NCI-H460 (cell line): ENCODE measurements at regions not wholly inside any gene's neighbourhood (a gene's known extent, or its start where the extent isn't known, plus 50 kb on each side); places are given as distances from the start of the nearest gene placed in this dataset.
"Not testable (repeated sequence)": the region's sequence is repeated elsewhere in the genome, so short reads cannot be mapped to it uniquely, and the experiment has no call there.

Source experiments
- DNase-seq: peaks from one replicate; pipeline ENCODE4 v3.0.0-alpha.2; 2016; ENCODE audit warnings: low read depth; ENCODE audit errors: extremely low read depth

GRCh38 chr10:33913194-33913593, 578.7 kb upstream of the NRP1 start:
- no peak for DNase-seq

- DNase-seq: not testable (repeated sequence)
These were observed 575.0 kb upstream of the NRP1 start for GRCh38 chr10:33909476-33909875.

DNA sequence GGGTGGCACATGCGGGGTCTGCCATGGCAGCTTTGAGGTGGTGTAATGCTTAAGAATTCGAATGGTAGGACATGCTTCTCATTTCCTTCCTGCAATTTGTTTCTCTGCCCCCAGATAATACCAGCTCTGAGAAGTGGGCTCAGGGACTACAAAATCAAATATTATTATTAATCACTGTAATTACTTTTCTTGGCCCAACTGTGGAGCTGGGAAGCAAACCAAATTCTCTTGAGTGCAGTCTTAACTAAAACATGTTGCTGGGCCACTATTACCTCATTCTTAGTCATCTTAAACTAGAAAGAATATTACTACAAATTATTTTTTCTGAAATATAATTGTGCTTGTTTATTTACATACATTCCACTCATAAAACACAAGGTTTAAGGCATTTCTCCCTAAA, 566.7 kb upstream of the NRP1 start:
- DNase-seq: no peak

DNA sequence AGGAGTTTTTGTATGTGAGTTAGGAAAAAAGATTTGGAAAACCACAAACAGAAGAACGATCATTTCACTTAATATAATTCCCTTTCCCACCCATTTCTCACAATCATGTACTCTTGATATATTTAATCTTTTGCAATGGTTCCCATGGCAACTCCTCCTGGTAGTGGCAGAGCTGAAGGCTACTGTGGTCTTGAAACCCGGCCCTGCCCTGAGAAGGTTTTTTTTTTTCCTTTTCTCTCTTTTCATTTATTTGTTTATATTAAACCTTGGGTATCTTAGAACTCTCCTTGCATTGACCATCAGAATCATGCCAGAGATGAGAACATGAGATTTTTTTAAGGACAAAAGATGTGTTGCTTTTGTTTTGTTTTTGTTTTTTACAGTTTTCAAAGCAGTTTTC, 566.1 kb upstream of the NRP1 start:
- DNase-seq: no peak

- DNase-seq: no peak
These were observed 565.4 kb upstream of the NRP1 start for GRCh38 chr10:33899578-33900531.

GRCh38 chr10:33897291-33897752, 562.9 kb upstream of the NRP1 start:
- no peak for DNase-seq

GRCh38 chr10:33893506-33893905, 559.0 kb upstream of the NRP1 start:
- no peak for DNase-seq

DNA sequence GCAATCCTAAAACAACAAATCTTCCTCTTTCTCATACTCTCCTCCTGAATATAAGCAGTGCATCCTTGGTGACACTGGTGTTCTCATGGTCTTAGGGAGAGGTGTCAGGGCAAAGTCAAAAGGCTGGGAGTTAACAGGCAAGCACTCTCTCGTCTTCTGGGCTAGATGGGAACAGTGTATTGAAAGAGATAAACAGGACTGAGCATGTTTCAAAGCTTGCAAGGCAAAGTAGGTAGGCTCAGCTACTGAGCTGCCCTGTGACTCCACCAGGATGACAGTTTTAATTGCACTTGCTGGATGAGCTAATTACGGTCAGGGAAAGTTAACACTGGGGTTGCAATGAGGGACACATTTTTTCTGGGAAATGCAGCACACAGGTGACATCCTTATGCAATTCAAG, 554.9 kb upstream of the NRP1 start:
- DNase-seq: no peak

DNA sequence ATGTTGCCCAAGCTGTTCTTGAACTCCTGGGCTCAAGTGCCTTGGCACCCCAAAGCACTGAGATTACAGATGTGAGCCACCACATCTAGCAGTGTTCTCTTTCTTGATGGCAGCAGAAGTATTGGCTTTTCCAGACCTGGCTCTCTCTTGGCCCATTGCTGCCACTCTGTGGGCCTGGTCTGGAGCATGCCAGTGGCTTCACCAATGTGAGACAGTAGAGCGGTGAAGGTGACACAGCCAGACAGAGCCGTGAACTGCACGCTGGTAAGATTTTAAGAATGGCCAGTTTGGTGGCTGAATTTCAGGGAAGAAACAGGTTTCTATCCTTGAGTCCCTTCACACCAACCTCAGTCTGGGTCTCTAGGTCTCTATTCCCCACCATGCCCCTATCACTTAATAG, 552.7 kb upstream of the NRP1 start:
- DNase-seq: no peak

GRCh38 chr10:33886299-33886698, 551.8 kb upstream of the NRP1 start:
- no peak for DNase-seq

- no peak for DNase-seq
These were observed 550.1 kb upstream of the NRP1 start for GRCh38 chr10:33884604-33885003.

DNA sequence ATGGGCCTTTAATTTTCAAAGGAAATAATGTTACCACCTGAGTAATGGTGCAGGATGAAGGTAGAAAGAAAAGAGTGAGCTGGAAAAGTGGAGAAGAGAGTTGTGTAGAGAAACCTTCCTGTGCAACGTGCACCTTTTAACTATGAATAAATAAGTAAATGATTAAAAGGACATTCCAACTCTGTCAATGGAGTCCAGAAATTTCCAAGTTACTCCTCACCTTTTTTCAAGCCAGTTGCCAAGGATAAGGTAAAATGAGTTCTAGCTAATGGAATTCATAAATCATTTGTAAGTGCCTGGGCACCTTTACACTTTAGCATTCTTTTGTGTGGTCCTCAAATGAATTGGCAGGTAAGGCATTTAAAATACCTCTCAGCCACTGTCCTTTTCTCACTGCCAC, 549.4 kb upstream of the NRP1 start:
- DNase-seq: no peak

- no peak for DNase-seq
These were observed 548.5 kb upstream of the NRP1 start for GRCh38 chr10:33882996-33883395.

- no peak for DNase-seq
These were observed 545.8 kb upstream of the NRP1 start for GRCh38 chr10:33880291-33880690.

DNA sequence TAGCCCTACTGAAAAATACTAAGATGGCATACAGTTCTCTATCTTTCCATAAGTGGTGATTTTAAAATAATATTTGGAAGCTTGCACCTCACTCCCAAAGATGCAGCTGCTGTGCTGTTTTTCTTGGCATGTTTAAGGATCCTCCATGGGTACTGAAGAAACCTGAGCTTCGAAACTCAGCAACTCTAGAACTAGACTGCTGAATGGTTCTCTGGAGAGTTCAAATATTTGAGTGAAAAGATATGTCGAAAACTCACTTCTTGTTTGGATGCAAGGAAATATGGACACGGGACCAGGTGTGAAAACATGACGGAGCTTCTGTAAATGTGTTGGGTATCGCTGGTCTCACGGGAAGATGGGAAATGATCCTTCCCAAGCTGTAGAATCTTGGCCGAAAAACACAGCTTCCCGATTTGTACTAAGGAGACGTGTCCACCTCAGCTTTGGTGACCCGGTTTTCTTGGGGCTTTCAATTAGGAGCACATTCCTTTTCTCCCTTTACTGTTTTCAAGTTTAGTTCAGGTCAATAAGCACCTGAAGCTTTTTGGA, 543.8 kb upstream of the NRP1 start:
- DNase-seq: no peak

DNA sequence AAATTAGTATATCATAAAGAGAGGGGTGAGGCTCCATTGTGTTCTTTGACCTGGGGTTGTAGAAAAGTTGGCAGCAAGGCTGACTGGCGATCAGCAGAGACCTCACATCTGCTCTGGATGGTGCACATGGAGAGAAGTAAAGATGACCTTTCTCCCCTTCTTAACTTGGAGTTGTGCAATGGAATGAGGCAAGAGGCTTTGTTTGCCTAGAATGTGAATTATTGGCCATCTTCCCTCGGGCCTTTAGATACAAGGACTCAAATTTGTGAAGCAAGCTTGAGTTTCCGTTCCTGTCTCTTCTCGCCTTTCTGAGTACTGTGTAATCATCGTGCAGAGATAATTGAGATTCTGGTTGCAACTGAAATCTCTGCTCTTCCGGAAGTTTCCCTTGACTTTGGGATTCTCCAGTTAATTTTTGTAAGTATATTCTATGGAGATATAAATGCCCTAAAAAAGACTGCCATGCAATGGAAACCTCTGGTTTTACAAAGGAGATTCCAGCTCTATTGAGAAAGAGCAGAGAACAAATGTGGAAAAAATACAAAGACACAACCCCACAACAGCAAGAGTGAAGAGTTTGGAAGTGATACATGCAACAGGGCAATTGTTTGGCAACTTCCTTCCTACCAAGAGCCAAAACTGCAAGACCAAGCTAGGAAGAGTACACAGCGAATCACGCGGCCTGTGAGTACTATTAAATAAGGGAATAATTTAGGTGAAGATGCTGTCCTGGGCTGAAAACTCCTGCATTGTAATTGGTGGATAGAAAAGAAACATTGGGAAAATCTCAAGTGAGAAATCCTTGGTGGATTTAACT, 542.3 kb upstream of the NRP1 start:
- no peak for DNase-seq

DNA sequence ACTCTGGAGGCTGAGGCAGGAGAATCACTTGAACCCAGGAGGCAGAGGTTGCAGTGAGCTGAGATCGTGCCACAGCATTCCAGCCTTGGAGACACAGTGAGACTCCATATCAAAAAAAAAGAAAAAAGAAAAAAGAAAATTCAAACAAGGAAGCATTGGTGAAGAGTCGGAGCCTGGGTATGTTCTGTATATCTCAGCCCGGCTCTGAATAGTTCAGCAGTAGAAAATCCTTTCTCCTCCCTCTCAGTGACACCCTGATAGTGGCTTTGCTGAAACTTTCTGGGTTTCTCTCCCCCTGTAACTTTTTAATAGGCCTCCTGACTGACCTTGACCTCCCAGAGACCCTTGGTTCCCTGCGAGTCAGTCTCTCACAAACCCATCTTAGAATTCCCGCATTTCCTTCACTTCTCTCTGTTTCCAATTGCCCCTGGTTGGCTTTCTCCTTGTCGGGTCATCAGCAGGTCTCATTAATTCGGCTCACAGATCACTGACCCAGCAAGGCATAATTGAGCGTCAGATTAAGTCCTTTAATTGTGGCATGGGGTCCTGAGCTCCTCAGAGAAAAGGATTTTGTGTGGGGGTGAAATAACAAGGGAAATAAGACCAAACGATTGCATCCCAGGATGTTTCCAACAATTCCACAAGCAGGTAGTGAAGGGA, 541.6 kb upstream of the NRP1 start:
- DNase-seq: no peak

DNA sequence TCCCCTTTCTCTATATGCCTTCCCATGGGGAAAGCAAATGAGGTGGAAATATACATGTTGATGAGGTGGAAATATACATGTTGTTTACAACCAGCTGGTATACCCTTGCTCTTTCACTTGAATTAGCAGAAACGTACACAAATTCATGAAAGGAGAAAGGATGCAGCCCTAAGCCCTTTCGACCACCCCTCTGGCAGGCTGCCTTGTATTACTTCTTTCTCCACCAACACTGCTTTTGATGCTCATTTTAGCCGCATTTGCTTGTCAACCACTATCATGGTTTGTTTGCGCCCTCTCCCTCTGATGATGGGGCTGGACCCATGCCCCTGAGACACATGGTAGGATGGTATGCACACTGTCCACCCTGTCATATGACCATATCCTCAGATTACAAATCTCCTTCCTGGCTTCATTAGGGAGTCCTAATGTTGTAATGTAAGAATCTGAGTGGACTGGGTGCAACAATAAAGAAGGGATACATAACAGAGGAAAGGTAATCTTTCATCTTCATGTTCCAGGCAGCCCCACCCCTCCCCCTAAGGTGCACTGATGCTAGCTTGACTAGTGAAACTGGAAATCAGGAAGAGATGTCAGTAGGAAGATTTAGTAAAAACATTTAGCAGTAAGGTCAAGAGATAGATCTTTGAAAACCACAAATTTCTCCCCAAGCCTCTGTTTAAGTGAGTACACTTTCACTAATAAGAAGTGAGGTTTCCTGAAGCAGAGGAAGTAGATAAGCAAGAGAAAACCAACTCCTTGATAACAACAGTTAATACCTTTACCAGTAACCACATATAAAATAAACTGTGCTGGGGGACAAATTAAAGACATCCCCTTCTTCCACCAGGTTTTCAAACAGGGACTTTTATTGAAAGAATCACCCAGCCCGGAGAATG, 536.8 kb upstream of the NRP1 start:
- DNase-seq: no peak

- no peak for DNase-seq
These were observed 535.0 kb upstream of the NRP1 start for GRCh38 chr10:33869481-33869880.

DNA sequence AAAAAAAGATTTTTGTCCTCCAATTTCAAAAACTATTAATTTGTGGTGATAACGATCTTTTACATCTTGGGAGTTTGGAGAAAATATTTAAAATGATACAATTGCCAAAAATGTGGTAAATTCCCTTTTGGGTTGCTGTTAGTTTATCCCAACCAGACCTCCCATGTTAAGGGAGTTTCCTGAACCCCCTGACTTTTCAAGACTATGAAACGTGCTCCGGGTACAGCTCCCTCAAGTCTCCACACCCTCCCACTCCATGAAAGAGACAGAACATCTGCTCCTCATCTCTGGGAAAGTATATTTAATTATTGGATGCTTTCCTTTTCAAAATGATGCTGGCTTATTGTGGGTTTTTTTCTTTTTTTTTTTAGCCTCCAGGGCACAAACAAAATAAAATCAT, 534.6 kb upstream of the NRP1 start:
- DNase-seq: no peak
